Trophoblast cell (in vitro differentiated cells and primary cell): ENCODE measurements at regions not wholly inside any gene's neighbourhood (a gene's known extent, or its start where the extent isn't known, plus 50 kb on each side); places are given as distances from the start of the nearest gene placed in this dataset.

Experiments used
- DNase-seq, 2 donors: peaks; one replicate each; pipeline ENCODE4 v3.0.0-alpha.2; 2016
- H2AFZ ChIP-seq: 2 replicates; pipeline ENCODE4 v1.6.1; 2013; ENCODE audit warnings: low read length, moderate library complexity, mild to moderate bottlenecking; ENCODE audit not compliant: insufficient read depth, poor library complexity
- H2AK5ac ChIP-seq: 2 replicates; pipeline ENCODE4 v1.6.1; 2013; ENCODE audit warnings: mild to moderate bottlenecking, low read length
- H2BK120ac ChIP-seq: 2 replicates; pipeline ENCODE4 v1.6.1; 2013; ENCODE audit warnings: low read length, mild to moderate bottlenecking, moderate library complexity; ENCODE audit not compliant: insufficient read depth, poor library complexity
- H2BK12ac ChIP-seq: 2 replicates; pipeline ENCODE4 v1.6.1; 2013; ENCODE audit warnings: mild to moderate bottlenecking, low read length, moderate library complexity
- H2BK5ac ChIP-seq: 2 replicates; pipeline ENCODE4 v1.6.1; 2013; ENCODE audit warnings: low read length, low read depth, moderate library complexity, mild to moderate bottlenecking; ENCODE audit not compliant: poor library complexity
- H3K14ac ChIP-seq: 2 replicates; pipeline ENCODE4 v1.6.1; 2013; ENCODE audit warnings: mild to moderate bottlenecking, low read length
- H3K18ac ChIP-seq: 2 replicates; pipeline ENCODE4 v1.6.1; 2013; ENCODE audit warnings: mild to moderate bottlenecking, low read length
- H3K23ac ChIP-seq: 2 replicates; pipeline ENCODE4 v1.6.1; 2013; ENCODE audit warnings: low read length
- H3K27ac ChIP-seq: 2 replicates; pipeline ENCODE4 v1.5.1; 2013; ENCODE audit warnings: low read depth, mild to moderate bottlenecking, inconsistent platforms, low read length, moderate library complexity
- H3K27me3 ChIP-seq: 2 replicates; pipeline ENCODE4 v1.6.1; 2013; ENCODE audit warnings: inconsistent platforms, mild to moderate bottlenecking, low read length, moderate library complexity; ENCODE audit not compliant: insufficient read depth
- H3K36me3 ChIP-seq, 2 experiments: 1 replicate in 1 of 2; 2 replicates in 1 of 2; pipeline ENCODE4 v1.6.1; 2013; ENCODE audit warnings: low read length in 2 of 2, mild to moderate bottlenecking in 2 of 2, moderate library complexity in 1 of 2; ENCODE audit not compliant: insufficient read depth in 2 of 2, control insufficient read depth in 1 of 2
- H3K4ac ChIP-seq: 2 replicates; pipeline ENCODE4 v1.6.1; 2013; ENCODE audit warnings: low read depth, mild to moderate bottlenecking, low read length, moderate library complexity
- H3K4me1 ChIP-seq, 2 experiments: 1 replicate in 1 of 2; 2 replicates in 1 of 2; pipeline ENCODE4 v1.6.1; 2013; ENCODE audit warnings: low read length in 2 of 2, mild to moderate bottlenecking in 2 of 2, moderate library complexity in 1 of 2; ENCODE audit not compliant: insufficient read depth in 2 of 2, control insufficient read depth in 1 of 2
- H3K4me2 ChIP-seq: 2 replicates; pipeline ENCODE4 v1.6.1; 2013; ENCODE audit warnings: inconsistent platforms, mild to moderate bottlenecking, low read length, moderate library complexity
- H3K4me3 ChIP-seq: 2 replicates; pipeline ENCODE4 v1.5.1; 2013; ENCODE audit warnings: mild to moderate bottlenecking, low read depth, low read length, inconsistent platforms
- H3K79me1 ChIP-seq: one replicate; pipeline ENCODE4 v1.6.1; 2013; ENCODE audit warnings: low read length
- H3K79me2 ChIP-seq: 2 replicates; pipeline ENCODE4 v1.6.1; 2013; ENCODE audit warnings: low read length, mild to moderate bottlenecking; ENCODE audit not compliant: control insufficient read depth, insufficient read depth, poor library complexity
- H3K9ac ChIP-seq: 2 replicates; pipeline ENCODE4 v1.6.1; 2013; ENCODE audit warnings: mild to moderate bottlenecking, low read length
- H3K9me3 ChIP-seq: 2 replicates; pipeline ENCODE4 v1.6.1; 2013; ENCODE audit warnings: low read depth, mild to moderate bottlenecking, control low read depth, inconsistent platforms, low read length; ENCODE audit not compliant: insufficient read depth
- H4K12ac ChIP-seq: 2 replicates; pipeline ENCODE4 v1.6.1; 2013; ENCODE audit warnings: low read depth, mild to moderate bottlenecking, low read length, moderate library complexity
- H4K8ac ChIP-seq: 2 replicates; pipeline ENCODE4 v1.6.1; 2013; ENCODE audit warnings: low read depth, mild to moderate bottlenecking, low read length, moderate library complexity
- H4K91ac ChIP-seq: one replicate; pipeline ENCODE4 v1.6.1; 2013; ENCODE audit warnings: low read depth, mild to moderate bottlenecking, low read length, moderate library complexity
- WGBS: extraction: QIAGEN DNeasy Blood & Tissue Kit; methylation state at CpG from one replicate; pipeline ENCODE4 v1.1.7; 2013; ENCODE audit warnings: missing lambda C conversion rate; ENCODE audit not compliant: insufficient read length, insufficient coverage; ENCODE audit errors: extremely low coverage; 5-methylcytosine and 5-hydroxymethylcytosine counted together

GRCh38 chr18:78701771-78702396, 277.7 kb upstream of the SALL3 start:
- H3K27me3 ChIP-seq, result no peaks in the 10 kb centered on the region
- no peak for DNase-seq
- WGBS, result no CpG with 5 or more reads among the region's 13 CpGs
- no peak overlapping the region for H3K9ac ChIP-seq
- H3K18ac ChIP-seq, result no peak overlapping the region
- H3K27ac ChIP-seq, result no peak overlapping the region
- no peak overlapping the region for H2BK5ac ChIP-seq
- peaks cover 9% of the 10 kb centered on the region for H3K9me3 ChIP-seq
- H3K79me2 ChIP-seq, result no peaks in the 10 kb centered on the region
- H3K36me3 ChIP-seq, result no peaks in the 10 kb centered on the region
- no peak overlapping the region for H2BK12ac ChIP-seq
- H4K91ac ChIP-seq, result no peak overlapping the region
- H2AK5ac ChIP-seq, result no peak overlapping the region
- H3K4me1 ChIP-seq, result no peaks in the 10 kb centered on the region
- no peak overlapping the region for H3K4me3 ChIP-seq
- no peak overlapping the region for H4K12ac ChIP-seq
- no peak overlapping the region for H3K14ac ChIP-seq
- no peaks in the 10 kb centered on the region for H3K79me1 ChIP-seq
- no peak overlapping the region for H2BK120ac ChIP-seq
- H3K23ac ChIP-seq, result no peak overlapping the region
- no peak overlapping the region for H3K4me2 ChIP-seq
- H2AFZ ChIP-seq, result no peak overlapping the region
- no peak overlapping the region for H4K8ac ChIP-seq
- no peak overlapping the region for H3K4ac ChIP-seq

DNA sequence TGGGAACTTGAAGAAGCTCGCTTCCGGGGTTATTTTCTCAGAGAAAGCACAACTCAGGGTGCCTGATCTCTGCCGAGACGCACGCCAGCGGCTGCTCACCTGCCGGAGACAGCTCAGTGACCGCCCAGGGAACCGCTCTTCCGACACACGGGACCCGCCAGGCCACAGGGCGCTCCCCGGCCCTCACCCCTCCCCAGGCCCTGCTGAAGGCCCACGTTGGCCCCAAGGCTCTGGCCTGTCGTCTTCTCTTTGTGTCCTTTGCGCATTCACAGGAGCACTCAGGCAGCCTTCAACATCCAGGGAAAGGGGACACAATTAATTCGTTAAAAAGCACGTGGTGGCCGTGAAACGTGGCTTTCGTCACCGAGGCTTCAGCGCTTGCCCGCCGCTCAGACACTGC, 276.3 kb upstream of the SALL3 start:
- no peaks in the 10 kb centered on the region for H3K36me3 ChIP-seq
- H2AK5ac ChIP-seq, result no peak overlapping the region
- H3K9me3 ChIP-seq, result peaks cover 9% of the 10 kb centered on the region
- no peak overlapping the region for H2BK12ac ChIP-seq
- no peak overlapping the region for H4K8ac ChIP-seq
- H3K4ac ChIP-seq, result no peak overlapping the region
- no peaks in the 10 kb centered on the region for H3K4me1 ChIP-seq
- H4K12ac ChIP-seq, result no peak overlapping the region
- H2BK120ac ChIP-seq, result no peak overlapping the region
- H3K23ac ChIP-seq, result no peak overlapping the region
- H3K9ac ChIP-seq, result no peak overlapping the region
- no peak overlapping the region for H3K27ac ChIP-seq
- no peak overlapping the region for H4K91ac ChIP-seq
- H3K4me2 ChIP-seq, result no peak overlapping the region
- no CpG with 5 or more reads among the region's 26 CpGs for WGBS
- no peak overlapping the region for H3K4me3 ChIP-seq
- H3K27me3 ChIP-seq, result no peaks in the 10 kb centered on the region
- H3K79me1 ChIP-seq, result no peaks in the 10 kb centered on the region
- H2BK5ac ChIP-seq, result no peak overlapping the region
- H3K79me2 ChIP-seq, result no peaks in the 10 kb centered on the region
- no peak for DNase-seq
- H3K14ac ChIP-seq, result no peak overlapping the region
- H3K18ac ChIP-seq, result no peak overlapping the region
- no peak overlapping the region for H2AFZ ChIP-seq

DNA sequence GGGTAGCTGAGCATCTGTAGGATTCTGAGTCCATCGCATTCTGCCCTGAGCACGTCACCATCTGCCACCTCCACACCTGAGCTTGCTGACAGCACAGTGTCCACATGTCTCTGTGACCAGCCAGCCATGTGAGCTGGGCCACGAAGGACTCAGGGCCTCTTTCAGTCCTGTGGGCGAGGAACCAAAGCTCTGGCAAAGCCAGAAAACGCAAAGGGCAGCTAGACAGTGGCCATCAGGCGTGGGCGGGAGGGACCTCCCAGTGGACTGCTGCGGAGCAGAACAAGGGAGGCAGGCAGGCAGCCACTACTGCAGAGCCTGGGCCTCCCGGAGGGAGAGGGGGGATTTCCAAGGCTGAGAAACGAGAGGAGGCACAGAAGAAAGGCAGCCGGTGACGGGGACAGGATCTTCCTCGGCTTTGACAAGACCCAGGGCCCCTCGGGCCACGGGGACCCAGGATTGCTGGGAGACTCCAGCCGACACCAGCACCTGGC, 274.6 kb upstream of the SALL3 start:
- Histone ChIP-seq H3K36me3 (no peaks in the 10 kb centered on the region), H4K8ac (no peak overlapping the region)

GRCh38 chr18:78709261-78709809, 270.3 kb upstream of the SALL3 start:
- Histone ChIP-seq H3K23ac (no peak overlapping the region), H2AK5ac (no peak overlapping the region), H3K4ac (no peak overlapping the region), H2BK12ac (no peak overlapping the region), H3K79me1 (no peaks in the 10 kb centered on the region), H3K9ac (no peak overlapping the region), H3K27ac (no peak overlapping the region), H3K18ac (no peak overlapping the region), H2BK5ac (no peak overlapping the region), H3K4me1 (no peaks in the 10 kb centered on the region), H3K9me3 (peaks cover 13% of the 10 kb centered on the region), H3K14ac (no peak overlapping the region), H4K12ac (no peak overlapping the region), H4K91ac (no peak overlapping the region), H3K36me3 (no peaks in the 10 kb centered on the region), H2BK120ac (no peak overlapping the region), H2AFZ (no peak overlapping the region), H4K8ac (no peak overlapping the region), H3K79me2 (no peaks in the 10 kb centered on the region), H3K27me3 (no peaks in the 10 kb centered on the region), H3K4me2 (no peak overlapping the region), H3K4me3 (no peak overlapping the region)
- no peak for DNase-seq
- WGBS, result no CpG with 5 or more reads among the region's 8 CpGs

More for the DNA sequence above, 274.6 kb upstream of the SALL3 start:
- Histone ChIP-seq H2AFZ (no peak overlapping the region), H2BK5ac (no peak overlapping the region), H3K27ac (no peak overlapping the region), H3K4me3 (peak overlapping the region; percentile 18), H2BK12ac (no peak overlapping the region), H3K18ac (no peak overlapping the region), H3K4ac (no peak overlapping the region), H3K14ac (no peak overlapping the region), H3K4me2 (no peak overlapping the region), H3K23ac (peak overlapping the region; percentile 27), H2AK5ac (no peak overlapping the region), H3K9me3 (peaks cover 20% of the 10 kb centered on the region), H3K27me3 (no peaks in the 10 kb centered on the region), H3K79me2 (no peaks in the 10 kb centered on the region), H3K79me1 (no peaks in the 10 kb centered on the region), H4K12ac (no peak overlapping the region), H4K91ac (no peak overlapping the region), H3K9ac (no peak overlapping the region), H3K4me1 (no peaks in the 10 kb centered on the region), H2BK120ac (no peak overlapping the region)
- no CpG with 5 or more reads among the region's 16 CpGs for WGBS
- no peak for DNase-seq
